T-helper 1 cell treated with Interleukin-12 subunit alpha and Interleukin-12 subunit beta and Interleukin-4 antibody, amounts not matched to agents 30 μg/mL and 1 μg/mL, for 36 hours (primary cell): ENCODE measurements at regions not wholly inside any gene's neighbourhood (a gene's known extent, or its start where the extent isn't known, plus 50 kb on each side); places are given as distances from the start of the nearest gene placed in this dataset.

Source experiments
- H3K27ac Mint-ChIP-seq: one replicate; pipeline ENCODE4 v1.8.0; 2021; ENCODE audit warnings: mild to moderate bottlenecking, mixed read lengths
- H3K27me3 Mint-ChIP-seq: one replicate; pipeline ENCODE4 v1.8.0; 2021; ENCODE audit warnings: low read depth, mixed read lengths
- H3K36me3 Mint-ChIP-seq: one replicate; pipeline ENCODE4 v1.8.0; 2021; ENCODE audit warnings: low read depth, mixed read lengths
- H3K4me1 Mint-ChIP-seq: one replicate; pipeline ENCODE4 v1.8.0; 2021; ENCODE audit warnings: low read depth, mixed read lengths
- H3K4me3 Mint-ChIP-seq: one replicate; pipeline ENCODE4 v1.8.0; 2021; ENCODE audit warnings: mild to moderate bottlenecking, moderate library complexity, mixed read lengths
- H3K9me3 Mint-ChIP-seq: one replicate; pipeline ENCODE4 v1.8.0; 2021; ENCODE audit warnings: mixed read lengths

DNA sequence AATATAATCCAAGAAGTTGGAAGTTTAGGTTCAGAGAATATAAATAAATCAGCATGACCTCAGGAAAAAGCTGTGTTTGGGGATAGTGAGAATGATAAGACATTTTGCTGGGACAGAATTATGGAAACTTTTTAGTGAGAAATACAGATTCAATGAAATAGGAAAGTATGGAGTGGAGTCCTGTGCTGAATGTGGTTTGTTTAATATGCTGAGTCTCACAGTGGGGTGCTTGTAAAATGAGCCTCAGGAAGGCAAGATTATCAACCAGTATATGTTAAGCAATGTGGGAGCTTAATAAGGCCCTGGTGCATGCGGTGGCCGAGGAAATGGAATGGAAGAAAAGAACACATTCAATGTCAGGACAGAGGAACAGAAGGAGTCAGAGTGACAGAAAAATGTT lies 1554.7 kb upstream of the TENM3 start:
- H3K36me3 Mint-ChIP-seq: no peaks in the 10 kb centered on the region
- H3K27ac Mint-ChIP-seq: no peak overlapping the region
- peaks cover 3% of the 10 kb centered on the region for H3K9me3 Mint-ChIP-seq
- H3K27me3 Mint-ChIP-seq: no peaks in the 10 kb centered on the region
- H3K4me3 Mint-ChIP-seq: no peak overlapping the region
- H3K4me1 Mint-ChIP-seq: no peaks in the 10 kb centered on the region

DNA sequence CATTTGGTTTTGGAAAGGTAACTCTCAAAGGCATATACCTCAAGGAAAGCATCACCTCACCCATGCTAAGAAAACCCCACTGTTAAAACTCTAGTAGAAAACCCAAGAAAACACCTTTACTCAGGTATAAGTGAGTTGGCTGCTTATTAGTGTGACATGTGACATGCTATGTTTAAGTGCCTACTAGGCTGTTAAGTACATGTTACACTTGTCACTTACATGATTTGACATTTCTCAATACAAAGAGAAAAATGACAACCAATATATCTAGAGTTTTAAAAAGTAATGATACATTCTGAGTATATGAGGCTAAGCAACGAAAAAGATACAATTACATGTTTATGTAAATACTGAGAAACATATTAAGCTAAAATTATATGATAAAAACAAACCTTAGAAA lies 1548.3 kb upstream of the TENM3 start:
- Mint-ChIP-seq H3K9me3 (peaks cover 9% of the 10 kb centered on the region), H3K4me1 (no peaks in the 10 kb centered on the region), H3K4me3 (no peak overlapping the region), H3K27me3 (no peaks in the 10 kb centered on the region), H3K36me3 (no peaks in the 10 kb centered on the region), H3K27ac (no peak overlapping the region)

DNA sequence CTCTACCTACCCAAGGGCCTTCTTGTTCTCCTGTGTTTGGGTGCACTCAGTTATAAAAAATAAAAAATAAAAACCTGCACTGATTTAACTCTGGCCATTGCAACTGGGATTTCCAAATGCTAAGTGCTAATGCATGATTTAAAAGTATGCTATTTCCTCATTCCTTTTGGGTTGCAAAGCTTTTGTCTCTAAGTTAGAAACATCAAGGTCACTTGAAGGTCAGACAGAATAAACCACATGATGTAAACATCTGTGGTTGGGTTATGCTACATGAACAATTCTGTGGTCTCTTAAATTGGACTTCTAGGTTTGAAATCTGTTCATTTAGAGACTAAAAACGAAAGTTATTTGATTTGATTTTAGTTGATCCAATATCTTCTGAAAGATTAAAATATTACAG lies 1547.4 kb upstream of the TENM3 start:
- H3K27me3 Mint-ChIP-seq: no peaks in the 10 kb centered on the region
- H3K36me3 Mint-ChIP-seq: no peaks in the 10 kb centered on the region
- H3K27ac Mint-ChIP-seq: no peak overlapping the region
- H3K9me3 Mint-ChIP-seq: peaks cover 6% of the 10 kb centered on the region
- H3K4me3 Mint-ChIP-seq: no peak overlapping the region
- H3K4me1 Mint-ChIP-seq: no peaks in the 10 kb centered on the region

DNA sequence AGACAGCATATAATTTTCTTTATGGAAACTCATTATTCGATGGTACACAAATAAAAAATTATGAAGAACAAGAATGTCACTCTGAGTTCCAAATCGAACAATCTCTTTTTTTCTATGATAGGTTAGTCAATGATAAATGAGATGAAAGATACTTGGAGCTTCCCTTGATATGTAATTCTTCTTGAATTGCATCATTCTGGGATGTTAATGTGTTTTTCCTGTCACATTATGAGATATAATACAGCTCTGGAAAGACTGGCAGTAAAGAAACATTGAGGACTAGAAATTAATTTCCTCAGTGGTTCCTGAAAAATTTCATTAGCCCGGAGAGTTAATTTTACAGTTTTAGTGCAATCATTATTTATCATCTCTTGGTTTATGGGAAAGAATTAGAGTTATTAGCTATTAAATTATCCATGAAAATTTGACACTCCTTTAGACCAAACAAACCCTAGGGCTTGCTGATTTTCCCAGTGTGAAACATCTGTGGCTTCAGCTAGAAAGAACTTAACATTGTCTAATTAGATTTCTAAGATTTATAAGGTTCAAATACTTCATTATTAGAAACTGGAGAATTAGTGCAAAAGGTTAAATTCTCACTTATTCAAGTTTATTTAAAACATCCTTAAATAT lies 1546.6 kb upstream of the TENM3 start:
- no peak overlapping the region for H3K4me3 Mint-ChIP-seq
- H3K4me1 Mint-ChIP-seq: no peaks in the 10 kb centered on the region
- no peak overlapping the region for H3K27ac Mint-ChIP-seq
- no peaks in the 10 kb centered on the region for H3K27me3 Mint-ChIP-seq
- no peaks in the 10 kb centered on the region for H3K36me3 Mint-ChIP-seq
- H3K9me3 Mint-ChIP-seq: peaks cover 6% of the 10 kb centered on the region

DNA sequence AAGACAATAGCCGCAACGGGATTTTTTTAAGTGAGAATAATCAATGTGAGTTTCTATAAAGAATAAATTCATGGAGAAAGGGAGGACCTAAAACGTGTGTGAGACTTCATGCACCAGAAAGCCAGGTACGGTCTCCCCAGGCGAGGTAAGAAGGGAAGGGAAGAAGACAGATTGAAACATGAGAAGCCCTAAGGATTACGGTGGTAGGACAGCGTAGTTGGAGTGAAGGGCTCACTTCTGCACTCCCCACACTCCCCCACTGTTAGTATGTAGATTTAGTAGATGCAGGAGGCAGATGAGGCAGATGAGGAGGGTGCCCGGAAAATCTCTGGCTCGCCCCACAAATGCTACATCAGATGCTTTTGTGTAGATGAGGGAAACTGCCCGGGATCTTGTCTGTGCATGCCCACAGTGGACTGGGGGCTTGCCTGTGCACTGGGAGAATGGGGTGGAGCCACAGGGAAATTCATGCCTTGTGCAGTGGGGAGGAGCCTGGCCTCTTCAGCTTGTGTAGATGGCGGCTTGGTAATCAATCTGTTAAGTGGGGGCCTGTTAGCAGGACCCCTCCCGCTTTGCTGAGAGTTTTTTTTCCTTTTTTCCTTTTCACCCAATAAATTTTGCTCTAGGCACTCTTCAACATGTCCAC lies 1544.5 kb upstream of the TENM3 start:
- Mint-ChIP-seq H3K27me3 (no peaks in the 10 kb centered on the region), H3K27ac (no peak overlapping the region), H3K9me3 (peaks cover 6% of the 10 kb centered on the region), H3K36me3 (no peaks in the 10 kb centered on the region), H3K4me3 (no peak overlapping the region), H3K4me1 (no peaks in the 10 kb centered on the region)

DNA sequence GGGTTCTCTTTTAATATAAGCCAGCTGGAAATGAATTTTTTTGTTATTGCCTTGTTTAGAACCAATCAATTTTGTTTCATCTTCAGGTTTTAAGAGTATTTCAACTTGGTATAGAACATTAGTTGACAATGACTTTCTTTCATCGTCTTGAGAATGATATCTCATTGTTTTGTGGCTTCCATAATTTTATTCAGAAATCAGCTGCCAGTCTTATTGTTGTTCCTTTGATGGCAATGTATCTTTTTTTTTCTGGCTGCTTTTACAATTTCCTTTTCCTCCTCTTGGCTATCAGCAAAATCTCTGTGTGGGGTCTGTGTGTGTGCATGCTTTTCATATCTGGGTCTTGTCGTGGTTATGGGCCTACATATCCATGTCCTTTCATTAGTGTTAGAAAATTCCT lies 1536.4 kb upstream of the TENM3 start:
- H3K4me3 Mint-ChIP-seq: no peak overlapping the region

DNA sequence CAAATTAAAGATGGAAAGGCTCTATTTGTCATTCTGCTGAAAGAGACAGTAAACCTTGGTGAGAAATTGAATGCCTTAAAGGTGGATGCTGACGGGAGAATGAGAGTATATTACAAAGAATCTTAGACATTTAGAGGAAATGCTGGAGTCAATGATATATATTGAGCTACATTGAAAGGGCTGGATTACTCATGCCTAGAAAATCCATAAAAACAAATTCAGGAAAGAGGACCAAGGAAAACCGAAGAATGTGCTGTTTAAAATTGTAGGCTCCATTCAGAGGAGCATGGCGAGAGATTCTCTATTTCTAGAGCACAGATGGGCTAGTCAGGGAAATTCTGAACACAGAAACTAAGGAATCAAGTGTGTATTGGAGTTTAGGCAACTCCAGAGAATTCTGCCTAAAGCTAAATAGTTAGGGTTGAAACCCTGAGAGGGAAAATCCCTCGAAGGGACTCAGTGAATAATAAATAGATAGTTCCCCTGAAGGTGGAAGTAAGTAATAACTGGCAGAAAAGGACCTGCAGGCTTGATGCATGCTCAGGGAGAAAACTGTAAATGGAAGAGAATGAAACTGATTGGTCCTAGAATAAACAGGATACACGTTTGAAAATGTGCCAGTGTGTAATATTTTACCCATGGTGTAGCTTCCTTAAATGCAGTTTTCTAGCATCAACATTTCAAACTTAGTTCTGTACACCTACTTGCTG lies 1532.4 kb upstream of the TENM3 start:
- no peak overlapping the region for H3K4me3 Mint-ChIP-seq
- no peaks in the 10 kb centered on the region for H3K4me1 Mint-ChIP-seq
- H3K27me3 Mint-ChIP-seq: no peaks in the 10 kb centered on the region
- no peak overlapping the region for H3K27ac Mint-ChIP-seq
- no peaks in the 10 kb centered on the region for H3K36me3 Mint-ChIP-seq
- H3K9me3 Mint-ChIP-seq: no peaks in the 10 kb centered on the region

More for the DNA sequence above, 1536.4 kb upstream of the TENM3 start:
- Mint-ChIP-seq H3K27ac (no peak overlapping the region), H3K4me1 (no peaks in the 10 kb centered on the region), H3K36me3 (no peaks in the 10 kb centered on the region), H3K9me3 (no peaks in the 10 kb centered on the region), H3K27me3 (no peaks in the 10 kb centered on the region)

DNA sequence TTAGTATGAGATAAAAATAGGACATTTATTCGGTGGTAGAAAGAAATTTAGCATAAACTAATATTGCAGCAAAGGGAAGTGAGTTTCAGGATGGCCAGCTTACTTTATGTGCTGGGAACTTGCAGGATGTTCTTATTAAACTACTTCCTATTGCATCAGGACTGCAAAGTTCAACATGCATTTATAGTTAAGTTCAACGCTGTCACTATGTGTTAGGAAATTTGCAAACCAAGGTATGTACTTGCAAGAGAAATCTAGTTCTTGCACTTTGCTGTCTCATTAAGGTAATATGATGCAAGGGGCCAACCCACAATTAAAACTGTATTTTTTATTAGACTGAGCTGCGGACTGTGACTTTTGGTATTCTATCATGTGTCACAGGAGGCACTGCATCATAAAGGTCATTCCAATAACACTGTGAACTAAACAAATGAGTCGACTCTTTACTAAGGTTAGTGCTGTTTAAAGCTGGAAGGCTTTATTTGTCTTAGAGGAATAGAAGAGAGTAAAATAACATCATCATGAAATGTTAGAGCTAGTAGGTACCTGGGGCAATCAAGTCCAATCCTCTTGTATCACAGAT lies 1525.7 kb upstream of the TENM3 start:
- Mint-ChIP-seq H3K27ac (no peak overlapping the region), H3K9me3 (peaks cover 5% of the 10 kb centered on the region), H3K4me1 (no peaks in the 10 kb centered on the region), H3K36me3 (no peaks in the 10 kb centered on the region), H3K4me3 (no peak overlapping the region), H3K27me3 (no peaks in the 10 kb centered on the region)

DNA sequence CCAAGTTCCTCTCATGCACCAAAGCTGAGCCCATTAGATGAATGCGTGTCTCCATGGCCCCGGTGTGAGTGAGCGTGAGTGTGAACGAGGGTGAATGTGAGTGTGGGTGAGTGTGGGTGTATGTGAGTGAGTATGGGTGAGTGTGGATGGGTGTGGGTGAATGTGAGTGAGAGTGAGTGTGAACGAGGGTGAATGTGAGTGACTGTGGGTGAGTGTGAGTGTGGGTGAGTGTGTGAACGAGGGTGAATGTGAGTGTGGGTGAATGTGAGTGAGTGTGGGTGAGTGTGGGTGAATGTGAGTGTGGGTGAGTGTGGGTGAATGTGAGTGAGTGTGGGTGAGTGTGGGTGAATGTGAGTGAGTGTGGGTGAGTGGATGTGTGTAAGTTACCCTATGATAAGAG lies 1521.8 kb upstream of the TENM3 start:
- Mint-ChIP-seq H3K4me1 (no peaks in the 10 kb centered on the region), H3K36me3 (no peaks in the 10 kb centered on the region), H3K27me3 (no peaks in the 10 kb centered on the region), H3K9me3 (peaks cover 5% of the 10 kb centered on the region), H3K27ac (no peak overlapping the region), H3K4me3 (no peak overlapping the region)

DNA sequence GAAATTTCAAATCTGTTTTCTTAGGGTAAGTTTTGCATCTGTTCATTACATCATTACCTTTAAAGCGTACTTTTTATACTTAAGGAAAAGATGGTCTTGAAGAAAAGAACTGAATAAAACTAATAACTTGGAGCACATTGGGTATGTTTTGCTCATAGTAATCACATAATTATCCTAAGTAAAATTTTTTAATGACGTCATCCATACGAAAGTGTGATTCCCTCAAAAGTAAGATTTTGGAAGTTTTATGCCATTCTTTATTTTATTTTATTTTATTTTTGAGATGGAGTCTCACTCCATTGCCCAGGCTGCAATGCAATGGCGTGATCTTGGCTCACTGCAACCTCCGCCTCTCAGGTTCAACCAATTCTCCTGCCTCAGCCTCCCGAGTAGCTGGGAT lies 1516.6 kb upstream of the TENM3 start:
- Mint-ChIP-seq H3K4me1 (no peaks in the 10 kb centered on the region), H3K27ac (no peak overlapping the region), H3K27me3 (no peaks in the 10 kb centered on the region), H3K36me3 (no peaks in the 10 kb centered on the region), H3K9me3 (peaks cover 5% of the 10 kb centered on the region), H3K4me3 (no peak overlapping the region)

DNA sequence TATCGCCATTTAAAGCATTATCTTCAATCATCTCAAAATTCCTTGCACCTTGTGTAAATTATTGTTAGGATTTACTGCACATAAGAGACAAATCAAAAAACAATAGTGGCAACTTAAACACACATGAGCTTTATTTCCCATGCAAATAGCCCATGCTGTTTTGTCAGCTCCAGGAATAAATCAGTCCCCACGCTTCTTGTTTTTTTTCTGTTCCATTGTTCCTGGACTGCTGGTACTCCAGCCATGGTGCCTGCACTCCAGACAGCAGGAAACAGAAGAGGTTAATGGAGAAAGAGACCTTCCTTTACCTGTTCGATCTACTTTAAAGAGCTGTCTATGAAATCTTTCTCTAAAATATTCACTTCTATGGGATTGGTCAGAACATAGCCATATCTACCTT lies 1515.7 kb upstream of the TENM3 start:
- no peaks in the 10 kb centered on the region for H3K36me3 Mint-ChIP-seq
- no peaks in the 10 kb centered on the region for H3K9me3 Mint-ChIP-seq
- H3K4me1 Mint-ChIP-seq: no peaks in the 10 kb centered on the region
- H3K27ac Mint-ChIP-seq: no peak overlapping the region
- H3K4me3 Mint-ChIP-seq: no peak overlapping the region
- H3K27me3 Mint-ChIP-seq: no peaks in the 10 kb centered on the region

DNA sequence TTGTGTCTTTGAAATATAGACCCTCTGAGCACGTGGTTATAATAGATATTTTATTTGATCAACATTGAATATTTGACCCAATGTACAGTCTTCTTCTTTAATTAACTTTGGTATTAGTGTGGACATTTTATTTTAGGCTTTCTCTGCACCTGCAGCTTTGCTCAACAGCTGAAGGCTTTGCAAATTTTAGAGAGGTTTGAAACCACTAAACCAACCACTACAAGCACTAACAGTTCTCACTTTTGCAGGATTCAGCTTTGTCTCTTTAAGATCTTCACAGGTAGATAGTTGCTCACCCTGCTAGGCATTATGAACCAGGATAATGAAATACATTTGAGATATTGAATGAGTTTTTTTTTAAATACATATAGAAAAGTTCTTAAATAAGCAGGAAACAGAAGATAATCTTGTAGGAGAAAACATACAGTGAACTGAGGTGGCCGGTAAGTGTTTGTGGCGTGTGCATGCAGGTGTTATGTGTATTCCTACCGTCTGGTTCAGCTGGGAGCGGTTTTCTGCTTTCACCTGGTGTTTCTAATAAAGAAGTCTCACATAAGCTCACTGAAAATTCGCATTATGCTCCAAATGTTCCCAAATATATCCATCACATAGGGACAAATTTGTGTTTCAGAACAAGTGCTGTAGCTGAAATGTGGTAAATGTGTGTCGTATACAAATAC lies 1508.3 kb upstream of the TENM3 start:
- no peaks in the 10 kb centered on the region for H3K27me3 Mint-ChIP-seq

DNA sequence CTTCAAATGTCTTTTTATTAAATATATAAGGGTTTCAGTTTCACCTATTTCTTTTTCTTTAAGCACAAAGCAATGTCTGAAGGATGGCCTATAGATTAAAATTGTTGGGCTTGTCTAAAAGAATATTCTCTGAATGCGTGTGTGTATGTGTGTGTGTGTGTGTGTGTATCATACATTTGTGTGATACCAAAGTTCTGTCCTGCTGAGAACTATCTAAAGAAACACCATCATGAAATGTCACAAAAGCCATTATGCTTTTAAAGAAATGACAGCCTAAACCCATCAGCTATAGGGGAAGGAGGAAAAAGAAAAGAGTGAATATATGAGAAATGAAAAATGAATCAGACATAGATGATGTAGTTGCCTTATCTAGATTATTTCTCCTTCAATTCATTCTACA lies 1501.5 kb upstream of the TENM3 start:
- Mint-ChIP-seq H3K9me3 (no peaks in the 10 kb centered on the region), H3K36me3 (no peaks in the 10 kb centered on the region), H3K27me3 (no peaks in the 10 kb centered on the region), H3K4me1 (no peaks in the 10 kb centered on the region), H3K4me3 (no peak overlapping the region), H3K27ac (no peak overlapping the region)

More for the DNA sequence above, 1508.3 kb upstream of the TENM3 start:
- Mint-ChIP-seq H3K4me3 (no peak overlapping the region), H3K27ac (no peak overlapping the region), H3K9me3 (no peaks in the 10 kb centered on the region), H3K36me3 (no peaks in the 10 kb centered on the region), H3K4me1 (no peaks in the 10 kb centered on the region)

DNA sequence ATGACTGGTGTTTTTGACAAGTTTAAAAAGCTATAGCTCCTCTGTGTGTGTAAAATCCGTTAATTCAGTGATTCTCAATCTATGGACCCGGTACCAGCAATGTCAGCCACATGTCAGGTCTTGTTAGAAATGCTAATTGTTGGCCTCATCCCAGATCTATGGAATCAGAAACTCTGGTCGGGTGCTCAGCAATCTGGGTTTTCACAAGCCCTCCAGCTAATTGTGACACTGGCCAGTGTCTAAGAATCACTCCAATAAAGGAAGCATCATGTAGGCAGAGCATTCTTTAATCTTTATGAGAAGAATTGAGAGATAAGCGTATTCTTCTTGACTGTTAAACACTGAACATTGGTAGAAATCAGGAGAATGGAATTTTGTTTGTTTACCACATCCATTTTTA lies 1498.2 kb upstream of the TENM3 start:
- Mint-ChIP-seq H3K4me3 (no peak overlapping the region), H3K36me3 (no peaks in the 10 kb centered on the region), H3K9me3 (no peaks in the 10 kb centered on the region)

More for the DNA sequence above, 1498.2 kb upstream of the TENM3 start:
- Mint-ChIP-seq H3K27me3 (no peaks in the 10 kb centered on the region), H3K4me1 (no peaks in the 10 kb centered on the region), H3K27ac (no peak overlapping the region)
